ENCODE measurements at regions not wholly inside any gene's neighbourhood (a gene's known extent, or its start where the extent isn't known, plus 50 kb on each side); places are given as distances from the start of the nearest gene placed in this dataset.

DNA sequence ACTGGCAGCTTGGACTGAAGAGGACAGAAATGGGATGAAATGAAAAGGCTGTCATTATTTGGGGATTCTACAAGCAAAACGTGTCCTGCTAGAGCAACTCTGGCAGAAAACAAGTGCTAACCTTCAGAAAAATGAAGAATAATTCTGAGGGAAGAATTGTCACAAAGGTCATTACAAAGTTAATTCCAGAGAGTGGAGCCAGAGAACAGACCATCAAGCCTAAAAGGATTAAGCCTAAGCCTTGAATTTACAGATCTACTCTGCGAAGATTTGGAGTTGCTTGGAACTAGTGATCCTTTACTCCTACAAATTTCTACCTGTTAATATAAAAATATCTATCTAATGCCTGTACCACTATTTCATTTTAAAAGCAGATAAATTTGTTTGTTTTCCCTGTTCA lies 1077.3 kb upstream of the CNTN5 start:
- 51% methylated on average over 2 of the region's 2 CpGs for WGBS (ENCODE audit: insufficient coverage, low coverage, missing lambda C conversion rate)
- no peak for FAIRE-seq
- H3K9me3 ChIP-seq (replicated peaks; ENCODE audit: control insufficient read depth, insufficient read depth, low read depth, low read length): peaks cover 9% of the 10 kb centered on the region
- peak; percentile 81 for ATAC-seq
- no peaks in the 10 kb centered on the region for H3K79me2 ChIP-seq (ENCODE audit: control insufficient read depth, insufficient read depth, low read length)
- no peaks in the 10 kb centered on the region; a peak in 1 of 5 replicates for H3K4me1 ChIP-seq (replicated peaks in 1 of 2; ENCODE audit: control insufficient read depth in 2 of 2, insufficient read depth in 2 of 2, low read length in 2 of 2)
- BruUV-seq (replicated peaks): no TSS peak
- no peaks in the 10 kb centered on the region for H3K36me3 ChIP-seq (ENCODE audit: control insufficient read depth, insufficient read depth, low read length)
- H3K9me1 ChIP-seq (ENCODE audit: control insufficient read depth, insufficient read depth, low read length): no peaks in the 10 kb centered on the region
- POLR2A ChIA-PET: no interaction called here
- no peak overlapping the region for H3K9ac ChIP-seq (ENCODE audit: insufficient read depth in 1 of 2, low read depth in 2 of 2, low read length in 2 of 2)
- intact Hi-C loops (cut with micrococcal nuclease) (no loop called here), in situ Hi-C loops (cut with MboI) (no loop called here)
- H3K27me3 ChIP-seq (ENCODE audit: control insufficient read depth in 2 of 2, insufficient read depth in 2 of 2, low read length in 2 of 2): no peaks in the 10 kb centered on the region
- no peak for DNase-seq (ENCODE audit: extremely low read depth in 1 of 4, low spot score in 3 of 4)
- peak overlapping the region; percentile 7 for H2AFZ ChIP-seq (ENCODE audit: low read depth, low read length)
- CTCF ChIA-PET (ENCODE audit: low intra/inter-chr PET ratio): no interaction called here
- no peak overlapping the region for H3K4me2 ChIP-seq (ENCODE audit: insufficient read depth, low read length)
- H4K20me1 ChIP-seq (replicated peaks; ENCODE audit: control insufficient read depth, insufficient read depth, low read length): no peaks in the 10 kb centered on the region
- H3K27ac ChIP-seq (ENCODE audit: extremely low read depth, low read depth, low read length): no peak overlapping the region
- H3K4me3 ChIP-seq: no peak overlapping the region
- TF ChIP-seq, protein P1, sequence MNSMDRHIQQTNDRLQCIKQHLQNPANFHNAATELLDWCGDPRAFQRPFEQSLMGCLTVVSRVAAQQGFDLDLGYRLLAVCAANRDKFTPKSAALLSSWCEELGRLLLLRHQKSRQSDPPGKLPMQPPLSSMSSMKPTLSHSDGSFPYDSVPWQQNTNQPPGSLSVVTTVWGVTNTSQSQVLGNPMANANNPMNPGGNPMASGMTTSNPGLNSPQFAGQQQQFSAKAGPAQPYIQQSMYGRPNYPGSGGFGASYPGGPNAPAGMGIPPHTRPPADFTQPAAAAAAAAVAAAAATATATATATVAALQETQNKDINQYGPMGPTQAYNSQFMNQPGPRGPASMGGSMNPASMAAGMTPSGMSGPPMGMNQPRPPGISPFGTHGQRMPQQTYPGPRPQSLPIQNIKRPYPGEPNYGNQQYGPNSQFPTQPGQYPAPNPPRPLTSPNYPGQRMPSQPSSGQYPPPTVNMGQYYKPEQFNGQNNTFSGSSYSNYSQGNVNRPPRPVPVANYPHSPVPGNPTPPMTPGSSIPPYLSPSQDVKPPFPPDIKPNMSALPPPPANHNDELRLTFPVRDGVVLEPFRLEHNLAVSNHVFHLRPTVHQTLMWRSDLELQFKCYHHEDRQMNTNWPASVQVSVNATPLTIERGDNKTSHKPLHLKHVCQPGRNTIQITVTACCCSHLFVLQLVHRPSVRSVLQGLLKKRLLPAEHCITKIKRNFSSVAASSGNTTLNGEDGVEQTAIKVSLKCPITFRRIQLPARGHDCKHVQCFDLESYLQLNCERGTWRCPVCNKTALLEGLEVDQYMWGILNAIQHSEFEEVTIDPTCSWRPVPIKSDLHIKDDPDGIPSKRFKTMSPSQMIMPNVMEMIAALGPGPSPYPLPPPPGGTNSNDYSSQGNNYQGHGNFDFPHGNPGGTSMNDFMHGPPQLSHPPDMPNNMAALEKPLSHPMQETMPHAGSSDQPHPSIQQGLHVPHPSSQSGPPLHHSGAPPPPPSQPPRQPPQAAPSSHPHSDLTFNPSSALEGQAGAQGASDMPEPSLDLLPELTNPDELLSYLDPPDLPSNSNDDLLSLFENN (IDR thresholded peaks at IDR 0.05; ENCODE audit: low read depth in 2 of 2, low read length in 2 of 2): no peak
- TF ChIP-seq, protein P2, sequence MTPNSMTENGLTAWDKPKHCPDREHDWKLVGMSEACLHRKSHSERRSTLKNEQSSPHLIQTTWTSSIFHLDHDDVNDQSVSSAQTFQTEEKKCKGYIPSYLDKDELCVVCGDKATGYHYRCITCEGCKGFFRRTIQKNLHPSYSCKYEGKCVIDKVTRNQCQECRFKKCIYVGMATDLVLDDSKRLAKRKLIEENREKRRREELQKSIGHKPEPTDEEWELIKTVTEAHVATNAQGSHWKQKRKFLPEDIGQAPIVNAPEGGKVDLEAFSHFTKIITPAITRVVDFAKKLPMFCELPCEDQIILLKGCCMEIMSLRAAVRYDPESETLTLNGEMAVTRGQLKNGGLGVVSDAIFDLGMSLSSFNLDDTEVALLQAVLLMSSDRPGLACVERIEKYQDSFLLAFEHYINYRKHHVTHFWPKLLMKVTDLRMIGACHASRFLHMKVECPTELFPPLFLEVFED (CRISPR knock-in tag; conservative IDR thresholded peaks at IDR 0.05): no peak
- TF ChIP-seq, protein P3, sequence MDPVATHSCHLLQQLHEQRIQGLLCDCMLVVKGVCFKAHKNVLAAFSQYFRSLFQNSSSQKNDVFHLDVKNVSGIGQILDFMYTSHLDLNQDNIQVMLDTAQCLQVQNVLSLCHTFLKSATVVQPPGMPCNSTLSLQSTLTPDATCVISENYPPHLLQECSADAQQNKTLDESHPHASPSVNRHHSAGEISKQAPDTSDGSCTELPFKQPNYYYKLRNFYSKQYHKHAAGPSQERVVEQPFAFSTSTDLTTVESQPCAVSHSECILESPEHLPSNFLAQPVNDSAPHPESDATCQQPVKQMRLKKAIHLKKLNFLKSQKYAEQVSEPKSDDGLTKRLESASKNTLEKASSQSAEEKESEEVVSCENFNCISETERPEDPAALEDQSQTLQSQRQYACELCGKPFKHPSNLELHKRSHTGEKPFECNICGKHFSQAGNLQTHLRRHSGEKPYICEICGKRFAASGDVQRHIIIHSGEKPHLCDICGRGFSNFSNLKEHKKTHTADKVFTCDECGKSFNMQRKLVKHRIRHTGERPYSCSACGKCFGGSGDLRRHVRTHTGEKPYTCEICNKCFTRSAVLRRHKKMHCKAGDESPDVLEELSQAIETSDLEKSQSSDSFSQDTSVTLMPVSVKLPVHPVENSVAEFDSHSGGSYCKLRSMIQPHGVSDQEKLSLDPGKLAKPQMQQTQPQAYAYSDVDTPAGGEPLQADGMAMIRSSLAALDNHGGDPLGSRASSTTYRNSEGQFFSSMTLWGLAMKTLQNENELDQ (CRISPR knock-in tag; IDR thresholded peaks at IDR 0.05; ENCODE audit: borderline replicate concordance): no peak
- TF ChIP-seq RAD21 (CRISPR knock-in tag; conservative IDR thresholded peaks at IDR 0.05 in 1 of 2, IDR thresholded peaks at IDR 0.05 in 1 of 2) (peak; percentile 57 to 82), OTX1 (CRISPR knock-in tag; IDR thresholded peaks at IDR 0.05) (no peak)
- TF ChIP-seq, protein P4, sequence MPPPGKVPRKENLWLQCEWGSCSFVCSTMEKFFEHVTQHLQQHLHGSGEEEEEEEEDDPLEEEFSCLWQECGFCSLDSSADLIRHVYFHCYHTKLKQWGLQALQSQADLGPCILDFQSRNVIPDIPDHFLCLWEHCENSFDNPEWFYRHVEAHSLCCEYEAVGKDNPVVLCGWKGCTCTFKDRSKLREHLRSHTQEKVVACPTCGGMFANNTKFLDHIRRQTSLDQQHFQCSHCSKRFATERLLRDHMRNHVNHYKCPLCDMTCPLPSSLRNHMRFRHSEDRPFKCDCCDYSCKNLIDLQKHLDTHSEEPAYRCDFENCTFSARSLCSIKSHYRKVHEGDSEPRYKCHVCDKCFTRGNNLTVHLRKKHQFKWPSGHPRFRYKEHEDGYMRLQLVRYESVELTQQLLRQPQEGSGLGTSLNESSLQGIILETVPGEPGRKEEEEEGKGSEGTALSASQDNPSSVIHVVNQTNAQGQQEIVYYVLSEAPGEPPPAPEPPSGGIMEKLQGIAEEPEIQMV (tag; conservative IDR thresholded peaks at IDR 0.05; ENCODE audit: low read depth): no peak

Data from K562 (cell line).